Stimulated activated CD8-positive, alpha-beta memory T cell treated with anti-CD3 and anti-CD28 coated beads, Interleukin-7, amount 100 ng/mL, for 4 hours (primary cell): ENCODE measurements at regions not wholly inside any gene's neighbourhood (a gene's known extent, or its start where the extent isn't known, plus 50 kb on each side); places are given as distances from the start of the nearest gene placed in this dataset.
"Not testable (repeated sequence)": the region's sequence is repeated elsewhere in the genome, so short reads cannot be mapped to it uniquely, and the experiment has no call there.

Source experiments
- DNase-seq, 2 donors: peaks; one replicate each; pipeline ENCODE4 v3.0.0-alpha.2; 2020; ENCODE audit warnings: low read depth in 2 of 2

GRCh38 chr2:48043746-48044145 lies 137.4 kb upstream of the FBXO11 start:
- DNase-seq = no peak

- no peak for DNase-seq
Measured at GRCh38 chr2:48045613-48046012, 139.3 kb upstream of the FBXO11 start.

- DNase-seq = no peak
Measured at GRCh38 chr2:48048476-48049171, 142.3 kb upstream of the FBXO11 start.

GRCh38 chr2:48049371-48049770 lies 143.1 kb upstream of the FBXO11 start:
- DNase-seq = no peak

- no peak for DNase-seq
Measured at GRCh38 chr2:48050711-48051110, 144.4 kb upstream of the FBXO11 start.

- no peak for DNase-seq
Measured at GRCh38 chr2:48059975-48060374, 153.7 kb upstream of the FBXO11 start.

GRCh38 chr2:48061656-48062055 lies 155.4 kb upstream of the FBXO11 start:
- DNase-seq = not testable (repeated sequence)

- no peak for DNase-seq
Measured at GRCh38 chr2:48065096-48065495, 158.8 kb upstream of the FBXO11 start.

- no peak for DNase-seq
Measured at GRCh38 chr2:48066000-48066399, 159.7 kb upstream of the FBXO11 start.

GRCh38 chr2:48069769-48070168 lies 163.5 kb upstream of the FBXO11 start:
- DNase-seq = no peak

GRCh38 chr2:48070415-48070814 lies 164.1 kb upstream of the FBXO11 start:
- no peak for DNase-seq

GRCh38 chr2:48072583-48072982 lies 166.3 kb upstream of the FBXO11 start:
- no peak for DNase-seq

- no peak for DNase-seq
Measured at GRCh38 chr2:48075631-48076030, 169.3 kb upstream of the FBXO11 start.

GRCh38 chr2:48080534-48081316 lies 174.4 kb upstream of the FBXO11 start:
- DNase-seq = no peak

GRCh38 chr2:48081317-48081628 lies 175.0 kb upstream of the FBXO11 start:
- DNase-seq = no peak

- no peak for DNase-seq
Measured at GRCh38 chr2:48085888-48086287, 179.6 kb upstream of the FBXO11 start.

- no peak for DNase-seq
Measured at GRCh38 chr2:48088994-48089393, 182.7 kb upstream of the FBXO11 start.

- DNase-seq = no peak
Measured at GRCh38 chr2:48089644-48090043, 183.3 kb upstream of the FBXO11 start.

- DNase-seq = no peak
Measured at GRCh38 chr2:48092846-48093803, 186.8 kb upstream of the FBXO11 start.

- not testable (repeated sequence) for DNase-seq
Measured at GRCh38 chr2:48096765-48097164, 190.5 kb upstream of the FBXO11 start.

- no peak for DNase-seq
Measured at GRCh38 chr2:48098539-48098938, 192.2 kb upstream of the FBXO11 start.

- no peak for DNase-seq
Measured at GRCh38 chr2:48104418-48104817, 198.1 kb upstream of the FBXO11 start.
